ENCODE measurements at regions not wholly inside any gene's neighbourhood (a gene's known extent, or its start where the extent isn't known, plus 50 kb on each side); places are given as distances from the start of the nearest gene placed in this dataset.
"Not testable (repeated sequence)": the region's sequence is repeated elsewhere in the genome, so short reads cannot be mapped to it uniquely, and the experiment has no call there.

GRCh38 chr12:82290415-82290814 is 67.8 kb downstream of the CCDC59 start:
- Mint-ChIP-seq H3K27ac (no peak overlapping the region), H3K4me3 (no peak overlapping the region), H3K9me3 (peaks cover 0 to 7% (median 0%) of the 10 kb centered on the region in 7 donors), H3K36me3 (no peaks in the 10 kb centered on the region), H3K27me3 (ENCODE audit: low read depth in 3 of 3) (peaks cover 0 to 1% (median 0%) of the 10 kb centered on the region in 3 donors), H3K4me1 (no peaks in the 10 kb centered on the region)
- intact Hi-C loops (cut with micrococcal nuclease): no loop called here
- Histone ChIP-seq H2AFZ (ENCODE audit: insufficient read depth, low read depth, low read length, poor library complexity, severe bottlenecking) (no peak overlapping the region), H3K36me3 (replicated peaks in 1 of 2; ENCODE audit: control insufficient read depth in 1 of 2, insufficient read depth in 2 of 2, low read length in 2 of 2) (no peaks in the 10 kb centered on the region), H3K4me2 (replicated peaks; ENCODE audit: extremely low read depth, low read length, poor library complexity, severe bottlenecking) (no peak overlapping the region), H3K27me3 (ENCODE audit: control insufficient read depth in 2 of 2, insufficient read depth in 2 of 2, low read length in 2 of 2) (no peaks in the 10 kb centered on the region), H3K4me1 (ENCODE audit: control insufficient read depth in 1 of 2, insufficient read depth in 2 of 2, low read length in 2 of 2) (no peaks in the 10 kb centered on the region), H3K79me2 (ENCODE audit: insufficient read depth, low read length) (no peaks in the 10 kb centered on the region), H3K4me3 (replicated peaks in 1 of 3; ENCODE audit: low read depth in 2 of 3, low read length in 3 of 3) (no peak overlapping the region), H3K27ac (ENCODE audit: low read depth in 1 of 2, low read length in 2 of 2) (no peak overlapping the region), H3K9ac (ENCODE audit: insufficient read depth, low read length, poor library complexity, severe bottlenecking) (no peak overlapping the region), H4K20me1 (ENCODE audit: insufficient read depth, low read length) (no peaks in the 10 kb centered on the region), H3K9me3 (replicated peaks in 1 of 2; ENCODE audit: control insufficient read depth in 1 of 2, insufficient read depth in 1 of 2, low read length in 2 of 2) (peaks cover 0 to 1% of the 10 kb centered on the region in 2 donors)
- no CpG with 5 or more reads among the region's 2 CpGs for WGBS (ENCODE audit: insufficient coverage)
- no peak for DNase-seq
- no peak for TF ChIP-seq CTCF (IDR thresholded peaks at IDR 0.05)

GRCh38 chr12:82281335-82281734 is 76.9 kb downstream of the CCDC59 start:
- 33% methylated on average over 1 of the region's 1 CpG for WGBS (ENCODE audit: insufficient coverage)
- H3K27ac ChIP-seq (ENCODE audit: low read depth in 1 of 2, low read length in 2 of 2); H3K9ac ChIP-seq (ENCODE audit: insufficient read depth, low read length, poor library complexity, severe bottlenecking); H3K79me2 ChIP-seq (ENCODE audit: insufficient read depth, low read length); H3K4me3 ChIP-seq (replicated peaks in 1 of 3; ENCODE audit: low read depth in 2 of 3, low read length in 3 of 3); H3K27ac Mint-ChIP-seq; DNase-seq; intact Hi-C loops (cut with micrococcal nuclease); H3K4me2 ChIP-seq (replicated peaks; ENCODE audit: extremely low read depth, low read length, poor library complexity, severe bottlenecking); H3K36me3 Mint-ChIP-seq; H3K4me1 Mint-ChIP-seq; H3K36me3 ChIP-seq (replicated peaks in 1 of 2; ENCODE audit: control insufficient read depth in 1 of 2, insufficient read depth in 2 of 2, low read length in 2 of 2); H4K20me1 ChIP-seq (ENCODE audit: insufficient read depth, low read length); H3K27me3 Mint-ChIP-seq (ENCODE audit: low read depth in 3 of 3); H3K4me3 Mint-ChIP-seq; H3K4me1 ChIP-seq (ENCODE audit: control insufficient read depth in 1 of 2, insufficient read depth in 2 of 2, low read length in 2 of 2); H3K27me3 ChIP-seq (ENCODE audit: control insufficient read depth in 2 of 2, insufficient read depth in 2 of 2, low read length in 2 of 2); H2AFZ ChIP-seq (ENCODE audit: insufficient read depth, low read depth, low read length, poor library complexity, severe bottlenecking): not testable (repeated sequence)
- peaks cover 6 to 10% of the 10 kb centered on the region in 2 donors for H3K9me3 ChIP-seq (replicated peaks in 1 of 2; ENCODE audit: control insufficient read depth in 1 of 2, insufficient read depth in 1 of 2, low read length in 2 of 2)
- H3K9me3 Mint-ChIP-seq: peaks cover 2 to 22% (median 12%) of the 10 kb centered on the region in 7 donors

Measured in CD14-positive monocyte (primary cell).